Nephron (organoid): ENCODE measurements at regions not wholly inside any gene's neighbourhood (a gene's known extent, or its start where the extent isn't known, plus 50 kb on each side); places are given as distances from the start of the nearest gene placed in this dataset.

Source experiments
- H3K27ac Mint-ChIP-seq, 3 experiments: 2 replicates each; pipeline ENCODE4 v1.8.0; 2020; ENCODE audit warnings: mixed read lengths in 3 of 3, mild to moderate bottlenecking in 2 of 3, moderate library complexity in 1 of 3
- H3K27me3 Mint-ChIP-seq: 2 replicates; pipeline ENCODE4 v1.8.0; 2021; ENCODE audit warnings: low read depth, mild to moderate bottlenecking, moderate library complexity, mixed read lengths
- H3K36me3 Mint-ChIP-seq: 2 replicates; pipeline ENCODE4 v1.8.0; 2020; ENCODE audit warnings: low read depth, mixed read lengths
- H3K4me1 Mint-ChIP-seq: 2 replicates; pipeline ENCODE4 v1.8.0; 2020; ENCODE audit warnings: mixed read lengths
- H3K4me3 Mint-ChIP-seq, 3 experiments: 2 replicates each; pipeline ENCODE4 v1.8.0; 2020; ENCODE audit warnings: mild to moderate bottlenecking in 3 of 3, mixed read lengths in 3 of 3, moderate library complexity in 2 of 3
- H3K9me3 Mint-ChIP-seq: 2 replicates; pipeline ENCODE4 v1.8.0; 2020; ENCODE audit warnings: mixed read lengths
- CTCF ChIP-seq, 3 experiments: fragments of 200-600 bp; sonication (generic); IDR thresholded peaks; one replicate each; pipeline ENCODE4 v1.5.0; 2021; ENCODE audit warnings: antibody characterized with exemption in 3 of 3; ENCODE audit not compliant: unreplicated experiment in 3 of 3

GRCh38 chr4:129393976-129394375, 298.0 kb downstream of the C4orf33 start:
- Mint-ChIP-seq H3K9me3 (peaks cover 4% of the 10 kb centered on the region), H3K4me1 (no peaks in the 10 kb centered on the region), H3K27ac (no peak overlapping the region), H3K36me3 (no peaks in the 10 kb centered on the region), H3K4me3 (no peak overlapping the region), H3K27me3 (no peaks in the 10 kb centered on the region)
- no peak for TF ChIP-seq CTCF (IDR thresholded peaks at IDR 0.05; ENCODE audit: unreplicated experiment in 3 of 3)

GRCh38 chr4:129394635-129395034, 298.7 kb downstream of the C4orf33 start:
- no peaks in the 10 kb centered on the region for H3K4me1 Mint-ChIP-seq
- H3K4me3 Mint-ChIP-seq: no peak overlapping the region
- H3K27ac Mint-ChIP-seq: no peak overlapping the region
- H3K36me3 Mint-ChIP-seq: no peaks in the 10 kb centered on the region
- H3K27me3 Mint-ChIP-seq: no peaks in the 10 kb centered on the region
- TF ChIP-seq CTCF (IDR thresholded peaks at IDR 0.05; ENCODE audit: unreplicated experiment in 3 of 3): no peak
- H3K9me3 Mint-ChIP-seq: peaks cover 8% of the 10 kb centered on the region

- Mint-ChIP-seq H3K9me3 (peaks cover 14% of the 10 kb centered on the region), H3K4me1 (no peaks in the 10 kb centered on the region), H3K36me3 (no peaks in the 10 kb centered on the region), H3K4me3 (no peak overlapping the region), H3K27me3 (no peaks in the 10 kb centered on the region), H3K27ac (no peak overlapping the region)
- no peak for TF ChIP-seq CTCF (IDR thresholded peaks at IDR 0.05; ENCODE audit: unreplicated experiment in 3 of 3)
These were observed 307.9 kb downstream of the C4orf33 start for GRCh38 chr4:129403848-129404247.

GRCh38 chr4:129410115-129410514, 314.2 kb downstream of the C4orf33 start:
- TF ChIP-seq CTCF (IDR thresholded peaks at IDR 0.05; ENCODE audit: unreplicated experiment in 3 of 3): no peak
- Mint-ChIP-seq H3K9me3 (no peaks in the 10 kb centered on the region), H3K27ac (no peak overlapping the region)

GRCh38 chr4:129415004-129415403, 319.1 kb downstream of the C4orf33 start:
- Mint-ChIP-seq H3K4me1 (no peaks in the 10 kb centered on the region), H3K27ac (no peak overlapping the region), H3K4me3 (no peak overlapping the region), H3K9me3 (peaks cover 2% of the 10 kb centered on the region), H3K27me3 (peaks cover 4% of the 10 kb centered on the region), H3K36me3 (no peaks in the 10 kb centered on the region)
- TF ChIP-seq CTCF (IDR thresholded peaks at IDR 0.05; ENCODE audit: unreplicated experiment in 3 of 3): no peak

More at GRCh38 chr4:129410115-129410514, 314.2 kb downstream of the C4orf33 start:
- H3K36me3 Mint-ChIP-seq: no peaks in the 10 kb centered on the region
- H3K4me3 Mint-ChIP-seq: no peak overlapping the region
- peaks cover 7% of the 10 kb centered on the region for H3K27me3 Mint-ChIP-seq
- H3K4me1 Mint-ChIP-seq: no peaks in the 10 kb centered on the region

GRCh38 chr4:129420637-129421036, 324.7 kb downstream of the C4orf33 start:
- TF ChIP-seq CTCF (IDR thresholded peaks at IDR 0.05; ENCODE audit: unreplicated experiment in 3 of 3): no peak
- Mint-ChIP-seq H3K36me3 (no peaks in the 10 kb centered on the region), H3K9me3 (peaks cover 2% of the 10 kb centered on the region), H3K4me3 (no peak overlapping the region), H3K27ac (no peak overlapping the region), H3K27me3 (no peaks in the 10 kb centered on the region), H3K4me1 (no peaks in the 10 kb centered on the region)
